Liver (tissue), 8 donors: ENCODE measurements at regions not wholly inside any gene's neighbourhood (a gene's known extent, or its start where the extent isn't known, plus 50 kb on each side); places are given as distances from the start of the nearest gene placed in this dataset.

Experiments
- DNase-seq: peaks from one replicate; pipeline ENCODE4 v3.0.0-alpha.2; 2017; ENCODE audit warnings: low spot score
- H3K27ac ChIP-seq, 2 donors: one replicate each; pipeline ENCODE4 v1.7.0; 2013; ENCODE audit warnings: inconsistent platforms in 2 of 2, low read length in 2 of 2, control low read depth in 1 of 2, low read depth in 1 of 2, mild to moderate bottlenecking in 1 of 2
- H3K27me3 ChIP-seq, 4 donors: one replicate each; pipeline versions ENCODE4 v1.6.1 to v1.7.0; 2013; ENCODE audit warnings: low read length in 3 of 4, inconsistent platforms in 1 of 4, mild to moderate bottlenecking in 1 of 4, moderate library complexity in 1 of 4; ENCODE audit not compliant: control insufficient read depth in 4 of 4, insufficient read depth in 4 of 4
- H3K36me3 ChIP-seq, 4 donors: one replicate each; pipeline versions ENCODE4 v1.6.1 to v1.7.0; 2013; ENCODE audit warnings: low read length in 3 of 4, mild to moderate bottlenecking in 3 of 4, low read depth in 1 of 4, moderate library complexity in 1 of 4; ENCODE audit not compliant: control insufficient read depth in 4 of 4, insufficient read depth in 3 of 4
- H3K4me1 ChIP-seq, 4 donors: one replicate each; pipeline versions ENCODE4 v1.6.1 to v1.7.0; 2013; ENCODE audit warnings: low read length in 3 of 4, mild to moderate bottlenecking in 3 of 4, moderate library complexity in 1 of 4; ENCODE audit not compliant: control insufficient read depth in 4 of 4, insufficient read depth in 4 of 4
- H3K4me3 ChIP-seq, 3 donors: one replicate each; pipeline versions ENCODE4 v1.6.1 to v1.7.0; 2013; ENCODE audit warnings: low read length in 3 of 3, control low read depth in 1 of 3, low read depth in 1 of 3, mild to moderate bottlenecking in 1 of 3
- H3K9ac ChIP-seq, 2 donors: one replicate each; pipeline ENCODE4 v1.7.0; 2013; ENCODE audit warnings: low read length in 2 of 2, mild to moderate bottlenecking in 2 of 2, moderate library complexity in 2 of 2, control low read depth in 1 of 2, low read depth in 1 of 2
- H3K9me3 ChIP-seq, 4 donors: one replicate each; pipeline versions ENCODE4 v1.6.1 to v1.7.0; 2013; ENCODE audit warnings: low read length in 3 of 4; ENCODE audit not compliant: control insufficient read depth in 4 of 4
- EGR1 ChIP-seq, 2 donors: IDR thresholded peaks; 2 replicates each; pipeline ENCODE4 v1.6.1; 2016 to 2018; ENCODE audit warnings: antibody characterized with exemption in 2 of 2, low read depth in 2 of 2
- FOXA1 ChIP-seq: IDR thresholded peaks from 2 replicates; pipeline ENCODE4 v1.6.1; 2016; ENCODE audit warnings: antibody characterized with exemption
- FOXA2 ChIP-seq: IDR thresholded peaks from 2 replicates; pipeline ENCODE4 v1.6.1; 2016; ENCODE audit warnings: antibody characterized with exemption
- GABPA ChIP-seq, 2 donors: IDR thresholded peaks in 1 of 2; conservative IDR thresholded peaks in 1 of 2; 2 replicates each; pipeline ENCODE4 v1.6.1; 2016; ENCODE audit warnings: antibody characterized with exemption in 2 of 2, mild to moderate bottlenecking in 1 of 2, moderate library complexity in 1 of 2
- HNF4A ChIP-seq, 2 donors: conservative IDR thresholded peaks; 2 replicates each; pipeline ENCODE4 v1.6.1; 2016; ENCODE audit warnings: antibody characterized with exemption in 2 of 2, mild to moderate bottlenecking in 2 of 2
- HNF4G ChIP-seq: IDR thresholded peaks from 2 replicates; pipeline ENCODE4 v1.6.1; 2016; ENCODE audit warnings: antibody characterized with exemption
- JUND ChIP-seq, 2 donors: IDR thresholded peaks; 2 replicates each; pipeline ENCODE4 v1.6.1; 2016; ENCODE audit warnings: antibody characterized with exemption in 2 of 2
- NR2F2 ChIP-seq: IDR thresholded peaks from 2 replicates; pipeline ENCODE4 v1.6.1; 2016; ENCODE audit warnings: antibody characterized with exemption
- RAD21 ChIP-seq, 2 donors: IDR thresholded peaks; 2 replicates each; pipeline ENCODE4 v1.6.1; 2016; ENCODE audit warnings: antibody characterized with exemption in 2 of 2, mild to moderate bottlenecking in 2 of 2
- REST ChIP-seq: IDR thresholded peaks from 2 replicates; pipeline ENCODE4 v1.6.1; 2016; ENCODE audit warnings: antibody characterized with exemption, mild to moderate bottlenecking
- RXRA ChIP-seq, 2 donors: IDR thresholded peaks; 2 replicates each; pipeline ENCODE4 v1.6.1; 2017 to 2018; ENCODE audit warnings: antibody characterized with exemption in 2 of 2, mild to moderate bottlenecking in 1 of 2
- SP1 ChIP-seq: IDR thresholded peaks from 2 replicates; pipeline ENCODE4 v1.6.1; 2018; ENCODE audit warnings: antibody characterized with exemption, mild to moderate bottlenecking
- TAF1 ChIP-seq: conservative IDR thresholded peaks from 2 replicates; pipeline ENCODE4 v1.6.1; 2016; ENCODE audit warnings: antibody characterized with exemption, mild to moderate bottlenecking
- YY1 ChIP-seq: IDR thresholded peaks from 2 replicates; pipeline ENCODE4 v1.6.1; 2016; ENCODE audit warnings: antibody characterized with exemption, mild to moderate bottlenecking
- ZBTB33 ChIP-seq: IDR thresholded peaks from 2 replicates; pipeline ENCODE4 v1.6.1; 2016; ENCODE audit warnings: antibody characterized with exemption
- WGBS: extraction: QIAGEN DNeasy Blood & Tissue Kit; methylation state at CpG from one replicate; pipeline ENCODE4 v1.1.7; 2013; 5-methylcytosine and 5-hydroxymethylcytosine counted together
- TF ChIP-seq, protein P1 (sequence below): IDR thresholded peaks from 2 replicates; pipeline ENCODE4 v1.6.1; 2016; ENCODE audit warnings: antibody characterized with exemption
- TF ChIP-seq, protein P2 (sequence below): fragments of 150-350 bp; IDR thresholded peaks from 2 replicates; pipeline ENCODE4 v1.5.1; 2017; ENCODE audit warnings: improper control_type of control experiment, low read depth, low read length; ENCODE audit not compliant: missing input control
- TF ChIP-seq, protein P3 (sequence below): IDR thresholded peaks from 2 replicates; pipeline ENCODE4 v1.6.1; 2016; ENCODE audit warnings: antibody characterized with exemption
- donor health status: healthy.
- donor health status: healthy.
- donor health status: healthy.
- donor health status: healthy.
- donor health status: healthy.

- no peak for DNase-seq
- H3K4me1 ChIP-seq = no peaks in the 10 kb centered on the region
- H3K9ac ChIP-seq = no peak overlapping the region
- H3K36me3 ChIP-seq = no peaks in the 10 kb centered on the region
- TF ChIP-seq, protein P1, sequence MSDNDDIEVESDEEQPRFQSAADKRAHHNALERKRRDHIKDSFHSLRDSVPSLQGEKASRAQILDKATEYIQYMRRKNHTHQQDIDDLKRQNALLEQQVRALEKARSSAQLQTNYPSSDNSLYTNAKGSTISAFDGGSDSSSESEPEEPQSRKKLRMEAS = no peak
- no peak for TF ChIP-seq RAD21 (IDR thresholded peaks at IDR 0.05)
- no peak for TF ChIP-seq TAF1
- TF ChIP-seq NR2F2 = no peak
- no peak for TF ChIP-seq HNF4A (conservative IDR thresholded peaks at IDR 0.05)
- no peak for TF ChIP-seq FOXA2
- TF ChIP-seq HNF4G = no peak
- no peaks in the 10 kb centered on the region for H3K27me3 ChIP-seq
- 100% methylated on average over 1 of the region's 1 CpG for WGBS
- H3K27ac ChIP-seq = no peak overlapping the region
- no peaks in the 10 kb centered on the region for H3K9me3 ChIP-seq
- no peak overlapping the region for H3K4me3 ChIP-seq
Measured at GRCh38 chr9:87357600-87357999, 140.1 kb upstream of the DAPK1 start.

DNA sequence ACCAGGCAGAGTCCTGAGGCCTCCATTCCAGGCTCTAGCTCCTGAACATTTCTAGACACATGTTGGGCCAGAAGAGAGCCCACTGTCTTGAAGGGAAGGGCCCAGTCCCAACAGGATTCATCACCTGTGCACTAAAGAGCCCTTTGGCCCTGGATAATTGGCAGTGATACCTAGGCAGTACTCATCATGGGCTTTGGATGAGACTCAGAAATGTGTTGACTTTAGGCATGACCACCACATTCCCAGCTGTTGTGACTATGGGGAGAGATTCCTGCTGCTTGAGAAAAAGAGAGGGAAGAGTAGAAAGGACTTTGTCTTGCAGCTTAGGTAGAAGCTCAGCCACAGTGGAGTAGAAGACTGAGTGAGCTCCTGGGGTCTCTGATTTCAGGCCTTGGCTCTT is 138.4 kb upstream of the DAPK1 start:
- H3K9me3 ChIP-seq = no peaks in the 10 kb centered on the region
- no peak for TF ChIP-seq ZBTB33
- TF ChIP-seq SP1 = no peak
- TF ChIP-seq FOXA2 = no peak
- no peak for TF ChIP-seq REST
- no peak for TF ChIP-seq JUND (IDR thresholded peaks at IDR 0.05)
- TF ChIP-seq RXRA (IDR thresholded peaks at IDR 0.05) = no peak
- TF ChIP-seq, protein P1 = no peak
- TF ChIP-seq TAF1 = no peak
- TF ChIP-seq, protein P2, sequence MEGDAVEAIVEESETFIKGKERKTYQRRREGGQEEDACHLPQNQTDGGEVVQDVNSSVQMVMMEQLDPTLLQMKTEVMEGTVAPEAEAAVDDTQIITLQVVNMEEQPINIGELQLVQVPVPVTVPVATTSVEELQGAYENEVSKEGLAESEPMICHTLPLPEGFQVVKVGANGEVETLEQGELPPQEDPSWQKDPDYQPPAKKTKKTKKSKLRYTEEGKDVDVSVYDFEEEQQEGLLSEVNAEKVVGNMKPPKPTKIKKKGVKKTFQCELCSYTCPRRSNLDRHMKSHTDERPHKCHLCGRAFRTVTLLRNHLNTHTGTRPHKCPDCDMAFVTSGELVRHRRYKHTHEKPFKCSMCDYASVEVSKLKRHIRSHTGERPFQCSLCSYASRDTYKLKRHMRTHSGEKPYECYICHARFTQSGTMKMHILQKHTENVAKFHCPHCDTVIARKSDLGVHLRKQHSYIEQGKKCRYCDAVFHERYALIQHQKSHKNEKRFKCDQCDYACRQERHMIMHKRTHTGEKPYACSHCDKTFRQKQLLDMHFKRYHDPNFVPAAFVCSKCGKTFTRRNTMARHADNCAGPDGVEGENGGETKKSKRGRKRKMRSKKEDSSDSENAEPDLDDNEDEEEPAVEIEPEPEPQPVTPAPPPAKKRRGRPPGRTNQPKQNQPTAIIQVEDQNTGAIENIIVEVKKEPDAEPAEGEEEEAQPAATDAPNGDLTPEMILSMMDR = no peak
- no peak for TF ChIP-seq HNF4A (conservative IDR thresholded peaks at IDR 0.05)
- no peak for TF ChIP-seq EGR1 (IDR thresholded peaks at IDR 0.05; ENCODE audit: low read depth in 2 of 2)
- no peak for TF ChIP-seq RAD21 (IDR thresholded peaks at IDR 0.05)
- TF ChIP-seq, protein P3, sequence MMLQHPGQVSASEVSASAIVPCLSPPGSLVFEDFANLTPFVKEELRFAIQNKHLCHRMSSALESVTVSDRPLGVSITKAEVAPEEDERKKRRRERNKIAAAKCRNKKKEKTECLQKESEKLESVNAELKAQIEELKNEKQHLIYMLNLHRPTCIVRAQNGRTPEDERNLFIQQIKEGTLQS = no peak
- no peak for TF ChIP-seq NR2F2
- TF ChIP-seq FOXA1 = no peak
- TF ChIP-seq HNF4G = no peak
- TF ChIP-seq GABPA (IDR thresholded peaks at IDR 0.05 in 1 of 2, conservative IDR thresholded peaks at IDR 0.05 in 1 of 2) = no peak
- no peak for TF ChIP-seq YY1
- H3K27me3 ChIP-seq = no peaks in the 10 kb centered on the region
- H3K9ac ChIP-seq = no peak overlapping the region
- DNase-seq = no peak
- no peak overlapping the region for H3K4me3 ChIP-seq
- no peaks in the 10 kb centered on the region for H3K36me3 ChIP-seq
- H3K4me1 ChIP-seq = no peaks in the 10 kb centered on the region
- no peak overlapping the region for H3K27ac ChIP-seq
